A549 (cell line): ENCODE measurements at regions not wholly inside any gene's neighbourhood (a gene's known extent, or its start where the extent isn't known, plus 50 kb on each side); places are given as distances from the start of the nearest gene placed in this dataset.

Experiments
- ATOH8 ChIP-seq: fragments of 250-450 bp; sonication (Bioruptor Pico); IDR thresholded peaks from 2 replicates; pipeline ENCODE4 v1.5.0; 2020; ENCODE audit warnings: low read depth, mild to moderate bottlenecking, moderate library complexity
- CTCF ChIP-seq: fragments of >200 bp; sonication (Bioruptor Twin); formaldehyde crosslinking; IDR thresholded peaks from 3 replicates; pipeline ENCODE4 v1.5.1; 2016
- FOSL2 ChIP-seq, 2 experiments: fragments of 450-650 bp in 1 of 2; fragments of >200 bp in 1 of 2; sonication (Bioruptor Twin) in 1 of 2; formaldehyde crosslinking; IDR thresholded peaks; 2 replicates each; pipeline versions ENCODE4 v1.5.0 to v1.6.1; 2016 to 2020; ENCODE audit warnings: mild to moderate bottlenecking in 1 of 2, moderate library complexity in 1 of 2
- JUNB ChIP-seq: fragments of >200 bp; sonication (Bioruptor Twin); formaldehyde crosslinking; IDR thresholded peaks from 2 replicates; pipeline ENCODE4 v1.6.1; 2016
- MAZ ChIP-seq: fragments of 150-350 bp; IDR thresholded peaks from 2 replicates; pipeline ENCODE4 v1.6.1; 2014; ENCODE audit warnings: antibody characterized with exemption, low read depth, low read length, borderline replicate concordance
- POLR2A ChIP-seq: IDR thresholded peaks from 2 replicates; pipeline ENCODE4 v1.6.1; 2012; ENCODE audit warnings: mild to moderate bottlenecking, low read length
- POLR2AphosphoS2 ChIP-seq: conservative IDR thresholded peaks from 2 replicates; pipeline ENCODE4 v1.6.1; 2012; ENCODE audit warnings: low read length, improper control_type of control experiment, inconsistent platforms
- RCOR1 ChIP-seq: fragments of 150-350 bp; IDR thresholded peaks from 2 replicates; pipeline ENCODE4 v1.6.1; 2014; ENCODE audit warnings: antibody characterized with exemption, low read length, low read depth
- SMC3 ChIP-seq: fragments of >200 bp; sonication (Bioruptor Twin); formaldehyde crosslinking; IDR thresholded peaks from 3 replicates; pipeline ENCODE4 v1.6.1; 2018; ENCODE audit warnings: inconsistent platforms
- ZSCAN20 ChIP-seq: fragments of 250-450 bp; sonication (Bioruptor Pico); IDR thresholded peaks from 2 replicates; pipeline ENCODE4 v1.8.0; 2022; ENCODE audit warnings: mild to moderate bottlenecking, moderate library complexity
- TF ChIP-seq, protein P1 (sequence below): fragments of 450-650 bp; IDR thresholded peaks from 2 replicates; pipeline ENCODE4 v1.6.1; 2014; ENCODE audit warnings: antibody characterized with exemption
- TF ChIP-seq, protein P2 (sequence below): fragments of 200-600 bp; sonication (generic); IDR thresholded peaks from 2 replicates; pipeline ENCODE4 v1.6.1; 2016; ENCODE audit warnings: antibody characterized with exemption, mild to moderate bottlenecking, moderate library complexity

DNA sequence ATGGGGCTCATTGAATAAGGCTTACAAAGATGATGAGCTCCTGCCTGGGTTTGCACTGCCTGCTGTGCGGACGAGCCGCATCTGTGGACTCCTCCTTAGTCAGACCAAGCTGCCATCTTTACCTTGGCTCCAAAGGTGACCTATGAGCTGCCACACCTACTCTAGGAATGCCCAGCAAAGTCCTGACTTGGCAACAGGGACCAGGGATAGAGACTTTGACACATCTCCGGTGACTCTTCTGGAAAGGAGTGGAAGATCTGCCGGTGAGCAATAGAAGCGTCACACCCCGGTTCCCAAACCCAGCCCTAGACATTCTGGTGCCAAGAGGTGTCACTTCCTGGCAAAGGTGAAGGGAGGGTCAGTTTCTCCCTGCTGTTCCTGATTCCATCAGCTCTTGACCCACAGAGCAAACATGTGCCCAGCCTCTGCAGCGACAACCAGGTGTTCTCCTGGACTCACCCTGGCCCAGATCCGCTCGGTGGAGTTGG is 50.2 kb upstream of the GTF3A start:
- no peak for TF ChIP-seq ATOH8 (CRISPR knock-in tag)
- TF ChIP-seq CTCF: no peak
- TF ChIP-seq, protein P1, sequence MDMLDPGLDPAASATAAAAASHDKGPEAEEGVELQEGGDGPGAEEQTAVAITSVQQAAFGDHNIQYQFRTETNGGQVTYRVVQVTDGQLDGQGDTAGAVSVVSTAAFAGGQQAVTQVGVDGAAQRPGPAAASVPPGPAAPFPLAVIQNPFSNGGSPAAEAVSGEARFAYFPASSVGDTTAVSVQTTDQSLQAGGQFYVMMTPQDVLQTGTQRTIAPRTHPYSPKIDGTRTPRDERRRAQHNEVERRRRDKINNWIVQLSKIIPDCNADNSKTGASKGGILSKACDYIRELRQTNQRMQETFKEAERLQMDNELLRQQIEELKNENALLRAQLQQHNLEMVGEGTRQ: no peak
- no peak for TF ChIP-seq SMC3
- TF ChIP-seq POLR2A: no peak
- TF ChIP-seq, protein P2, sequence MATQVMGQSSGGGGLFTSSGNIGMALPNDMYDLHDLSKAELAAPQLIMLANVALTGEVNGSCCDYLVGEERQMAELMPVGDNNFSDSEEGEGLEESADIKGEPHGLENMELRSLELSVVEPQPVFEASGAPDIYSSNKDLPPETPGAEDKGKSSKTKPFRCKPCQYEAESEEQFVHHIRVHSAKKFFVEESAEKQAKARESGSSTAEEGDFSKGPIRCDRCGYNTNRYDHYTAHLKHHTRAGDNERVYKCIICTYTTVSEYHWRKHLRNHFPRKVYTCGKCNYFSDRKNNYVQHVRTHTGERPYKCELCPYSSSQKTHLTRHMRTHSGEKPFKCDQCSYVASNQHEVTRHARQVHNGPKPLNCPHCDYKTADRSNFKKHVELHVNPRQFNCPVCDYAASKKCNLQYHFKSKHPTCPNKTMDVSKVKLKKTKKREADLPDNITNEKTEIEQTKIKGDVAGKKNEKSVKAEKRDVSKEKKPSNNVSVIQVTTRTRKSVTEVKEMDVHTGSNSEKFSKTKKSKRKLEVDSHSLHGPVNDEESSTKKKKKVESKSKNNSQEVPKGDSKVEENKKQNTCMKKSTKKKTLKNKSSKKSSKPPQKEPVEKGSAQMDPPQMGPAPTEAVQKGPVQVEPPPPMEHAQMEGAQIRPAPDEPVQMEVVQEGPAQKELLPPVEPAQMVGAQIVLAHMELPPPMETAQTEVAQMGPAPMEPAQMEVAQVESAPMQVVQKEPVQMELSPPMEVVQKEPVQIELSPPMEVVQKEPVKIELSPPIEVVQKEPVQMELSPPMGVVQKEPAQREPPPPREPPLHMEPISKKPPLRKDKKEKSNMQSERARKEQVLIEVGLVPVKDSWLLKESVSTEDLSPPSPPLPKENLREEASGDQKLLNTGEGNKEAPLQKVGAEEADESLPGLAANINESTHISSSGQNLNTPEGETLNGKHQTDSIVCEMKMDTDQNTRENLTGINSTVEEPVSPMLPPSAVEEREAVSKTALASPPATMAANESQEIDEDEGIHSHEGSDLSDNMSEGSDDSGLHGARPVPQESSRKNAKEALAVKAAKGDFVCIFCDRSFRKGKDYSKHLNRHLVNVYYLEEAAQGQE: no peak
- TF ChIP-seq JUNB: no peak
- no peak for TF ChIP-seq POLR2AphosphoS2
- no peak for TF ChIP-seq ZSCAN20
- no peak for TF ChIP-seq RCOR1
- TF ChIP-seq FOSL2 (IDR thresholded peaks at IDR 0.05): no peak
- TF ChIP-seq FOSL2 (CRISPR knock-in tag; IDR thresholded peaks at IDR 0.05): no peak
- no peak for TF ChIP-seq MAZ
